ENCODE measurements at regions not wholly inside any gene's neighbourhood (a gene's known extent, or its start where the extent isn't known, plus 50 kb on each side); places are given as distances from the start of the nearest gene placed in this dataset.
"Not testable (repeated sequence)": the region's sequence is repeated elsewhere in the genome, so short reads cannot be mapped to it uniquely, and the experiment has no call there.

DNA sequence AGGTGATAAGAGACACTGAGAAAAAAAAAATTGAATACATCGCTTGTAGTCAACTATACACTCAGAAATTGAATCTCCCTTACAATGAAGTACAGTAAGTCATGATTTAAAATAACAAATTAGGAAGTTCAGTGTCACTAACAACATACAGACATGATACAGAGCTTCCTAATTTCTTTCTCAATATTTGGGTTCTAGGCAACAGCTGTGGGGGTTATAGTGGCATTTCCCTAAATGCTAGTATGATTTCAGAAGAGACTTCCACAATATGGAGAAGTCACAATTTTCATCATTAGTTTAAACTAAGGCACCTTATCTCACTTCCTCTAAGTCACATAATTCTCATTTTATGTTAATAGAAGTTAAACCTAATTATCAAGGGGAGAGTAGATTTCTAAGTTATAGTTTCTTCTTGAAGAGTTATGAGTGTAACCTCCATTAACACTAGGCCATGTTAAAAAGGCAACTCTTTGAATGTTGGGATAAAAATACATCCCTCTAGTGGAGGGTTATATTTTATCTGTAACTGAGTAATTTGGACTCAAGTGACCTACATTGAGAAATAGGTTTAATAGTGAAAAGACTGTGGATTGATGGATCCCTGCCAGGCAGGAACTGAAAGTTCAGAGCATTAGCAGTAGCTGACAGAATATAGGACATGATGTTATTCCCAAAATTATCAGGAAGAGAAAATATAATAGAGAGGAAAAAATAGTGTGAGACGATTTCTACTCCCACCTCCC, 286.0 kb upstream of the SUCLG2 start:
- DNase-seq, result no peak

DNA sequence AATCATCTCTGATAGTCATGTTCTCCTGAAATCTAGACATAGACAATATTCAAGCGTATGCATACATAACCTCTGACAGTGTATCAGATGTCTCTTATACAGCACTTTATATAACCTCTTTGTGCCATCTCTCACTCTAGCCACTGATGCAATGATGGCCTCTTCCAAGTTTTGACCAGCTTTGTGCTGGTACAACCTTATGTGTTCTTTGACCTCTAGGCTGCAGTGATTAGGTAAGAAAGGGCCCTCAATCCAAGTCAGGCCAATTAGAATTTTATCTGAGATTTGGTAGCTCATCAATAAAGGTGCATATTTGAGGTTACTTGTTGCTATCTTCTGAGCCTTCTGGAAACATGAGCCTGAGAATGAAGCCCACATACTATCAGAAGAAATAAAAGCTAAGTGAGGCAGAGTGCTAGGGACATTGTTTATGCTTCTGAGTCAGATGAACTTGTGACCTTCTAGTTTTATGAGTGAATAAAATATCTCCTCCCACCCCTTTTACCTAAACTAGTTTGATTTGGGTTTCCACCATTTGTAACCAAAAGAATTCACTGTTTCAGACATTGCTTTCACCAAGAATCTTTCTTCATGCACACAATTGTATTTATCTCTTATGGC, 283.2 kb upstream of the SUCLG2 start:
- DNase-seq, result no peak

DNA sequence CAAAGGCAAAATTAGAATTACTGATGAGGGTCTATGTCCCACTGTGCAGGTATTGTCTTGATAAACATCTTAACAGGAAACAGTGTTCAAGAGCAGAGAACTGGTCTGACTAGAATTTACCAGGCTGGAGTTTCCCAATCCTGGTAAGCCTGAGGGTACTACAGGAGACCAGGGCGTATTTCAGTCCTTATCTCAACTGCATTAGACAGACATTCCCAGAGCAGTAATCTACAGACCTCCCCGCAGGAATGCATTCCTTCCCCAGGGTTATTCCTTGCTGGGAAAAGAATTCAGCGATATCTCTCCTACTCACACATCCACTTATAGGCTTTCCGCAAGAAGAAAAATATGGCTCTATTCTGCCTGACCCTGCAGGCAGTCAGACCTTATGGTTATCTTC, 276.0 kb upstream of the SUCLG2 start:
- not testable (repeated sequence) for DNase-seq

DNA sequence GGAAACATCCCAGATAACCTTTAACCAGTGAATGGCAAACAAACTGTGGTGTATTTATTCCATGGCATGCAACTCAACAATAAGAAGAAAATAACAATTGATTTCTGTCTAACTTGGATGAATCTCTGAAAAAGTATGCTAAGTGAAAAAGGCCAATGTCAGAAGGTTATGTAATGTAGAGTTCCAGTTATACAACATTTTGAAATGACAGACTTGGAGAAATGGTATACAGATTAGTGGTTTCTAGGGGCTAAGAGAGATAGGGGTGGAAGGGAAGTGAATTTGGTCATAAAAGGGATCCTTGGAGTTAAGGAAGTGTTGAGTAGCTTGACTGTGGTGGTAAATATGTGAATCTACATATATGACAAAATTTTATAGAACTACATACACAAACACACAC, 269.4 kb upstream of the SUCLG2 start:
- DNase-seq, result no peak

DNA sequence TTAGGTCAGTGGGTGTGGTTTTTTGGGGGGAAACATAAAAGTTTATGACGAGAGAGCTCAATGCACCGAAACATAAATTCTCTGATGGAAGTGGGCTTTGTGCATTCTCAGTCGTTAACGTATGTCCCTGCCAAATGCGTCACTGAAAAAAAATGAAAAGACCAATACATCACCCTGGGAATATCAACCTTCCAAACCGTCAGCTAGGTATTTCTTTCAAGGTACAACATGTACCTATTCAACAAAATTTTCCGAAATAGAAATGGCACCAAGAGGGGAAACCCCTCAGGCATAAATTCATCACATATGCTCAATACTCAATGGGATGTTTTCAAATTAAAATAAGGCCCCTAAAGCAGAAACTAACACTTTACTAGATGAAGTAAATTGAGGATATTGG, 266.6 kb upstream of the SUCLG2 start:
- DNase-seq, result no peak

DNA sequence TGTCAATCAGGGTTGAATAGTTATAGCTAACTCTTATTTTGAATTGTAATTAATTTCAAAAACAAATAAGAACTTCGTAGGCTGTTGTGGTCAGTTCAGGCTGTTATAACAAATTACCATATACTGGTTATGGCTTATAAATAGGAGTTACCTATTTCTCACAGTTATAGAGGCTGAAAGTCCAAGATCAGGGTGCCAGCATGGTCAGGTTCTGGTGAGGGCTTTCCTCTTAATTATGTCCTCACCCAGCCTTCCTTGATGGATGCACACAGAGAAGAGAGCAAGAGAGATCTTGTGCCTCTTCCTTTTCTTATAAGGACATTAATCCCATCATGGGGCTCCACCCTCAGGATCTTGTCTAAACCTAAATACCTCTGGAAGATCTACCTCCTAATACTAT, 265.9 kb upstream of the SUCLG2 start:
- no peak for DNase-seq

DNA sequence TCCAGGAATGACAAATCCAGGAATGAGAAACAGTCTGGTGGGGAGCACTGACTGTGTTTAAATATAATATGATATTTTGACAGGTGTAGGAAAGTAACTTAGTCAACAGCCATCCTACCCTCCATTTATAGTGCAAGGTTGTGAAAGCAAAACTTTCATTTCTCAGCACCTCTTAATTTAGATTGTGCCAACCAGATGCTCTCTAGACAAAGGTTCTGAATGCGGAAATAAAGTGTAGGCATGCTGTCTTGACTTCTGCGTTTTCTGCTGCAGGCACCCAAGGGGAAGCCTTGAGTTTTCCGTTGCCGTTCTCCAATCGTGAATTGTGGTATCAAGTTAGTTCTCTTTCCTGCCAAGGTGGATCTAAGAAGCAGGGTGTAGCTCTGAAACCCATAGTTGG, 261.9 kb upstream of the SUCLG2 start:
- no peak for DNase-seq

DNA sequence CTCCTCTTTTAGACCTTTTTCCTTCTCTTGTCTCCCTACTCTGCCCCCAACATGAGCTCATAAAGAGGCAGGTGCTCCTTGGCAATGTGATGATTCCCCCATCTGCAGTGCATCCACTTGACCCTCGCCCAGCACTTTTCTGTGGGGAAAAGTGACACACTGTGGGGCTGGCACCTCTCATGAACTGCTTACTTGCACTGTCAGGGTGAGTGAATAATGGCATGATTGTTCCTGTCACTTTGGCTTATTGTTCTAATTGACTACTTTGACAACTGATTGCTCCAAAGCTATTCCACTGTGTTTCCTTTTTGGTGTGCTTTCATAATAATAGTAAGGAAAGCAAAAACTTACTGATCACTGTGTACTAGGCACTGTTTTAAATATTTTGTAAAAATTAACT, 253.3 kb upstream of the SUCLG2 start:
- no peak for DNase-seq

DNA sequence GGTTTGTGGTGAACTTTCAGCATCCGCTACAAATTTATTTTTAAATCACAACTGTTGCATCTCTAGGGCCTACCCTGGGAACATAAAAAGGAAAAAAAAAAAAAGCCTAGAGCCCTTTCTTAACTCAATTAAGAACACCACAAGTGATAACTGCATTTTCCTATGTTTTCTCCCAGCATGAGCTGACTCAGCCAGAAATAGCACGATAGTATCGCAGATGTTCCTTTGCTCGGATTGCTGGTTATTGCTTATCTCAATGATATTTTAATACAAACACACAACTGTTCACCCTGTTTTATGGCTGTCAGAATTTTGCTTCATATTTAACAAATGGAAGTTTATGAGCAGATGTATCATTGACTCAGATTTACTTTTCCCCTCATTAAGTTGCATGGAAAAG, 251.8 kb upstream of the SUCLG2 start:
- DNase-seq, result no peak

DNA sequence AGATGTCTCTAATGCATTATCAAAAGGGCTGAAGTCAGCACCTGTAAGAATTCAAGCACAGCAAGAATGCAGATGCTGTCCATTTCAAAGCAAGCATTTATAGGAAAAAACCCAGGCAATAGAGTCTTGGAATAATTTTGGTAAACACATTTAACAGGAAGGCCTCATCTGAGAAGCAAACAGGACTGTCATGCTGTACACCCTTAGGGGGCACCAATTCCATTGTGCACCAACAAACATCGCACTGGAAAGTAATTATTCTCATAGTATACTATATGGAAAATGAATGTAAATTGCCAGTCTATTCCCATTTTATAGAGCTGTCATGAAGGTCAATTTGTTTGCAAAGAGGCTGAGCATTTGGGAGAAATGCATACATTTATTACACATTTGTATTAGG, 247.3 kb upstream of the SUCLG2 start:
- no peak for DNase-seq

DNA sequence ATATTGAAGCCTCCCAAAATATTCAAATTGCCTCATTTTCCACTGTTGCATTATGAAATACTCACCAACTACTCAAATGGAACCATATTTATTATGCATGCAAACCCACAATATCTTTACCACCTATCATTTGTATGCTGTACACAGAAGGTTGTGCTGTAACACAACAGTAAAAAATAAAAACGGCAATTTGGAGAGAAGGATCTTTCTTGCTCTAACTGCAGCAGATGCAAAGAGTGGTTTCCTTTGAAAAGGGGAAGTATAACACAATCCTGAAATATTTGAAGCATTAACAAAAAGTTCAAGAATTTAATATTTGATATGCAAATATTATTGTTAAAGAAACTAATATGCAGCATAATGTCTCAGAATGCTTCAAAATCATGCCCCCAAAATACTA, 244.5 kb upstream of the SUCLG2 start:
- no peak for DNase-seq

DNA sequence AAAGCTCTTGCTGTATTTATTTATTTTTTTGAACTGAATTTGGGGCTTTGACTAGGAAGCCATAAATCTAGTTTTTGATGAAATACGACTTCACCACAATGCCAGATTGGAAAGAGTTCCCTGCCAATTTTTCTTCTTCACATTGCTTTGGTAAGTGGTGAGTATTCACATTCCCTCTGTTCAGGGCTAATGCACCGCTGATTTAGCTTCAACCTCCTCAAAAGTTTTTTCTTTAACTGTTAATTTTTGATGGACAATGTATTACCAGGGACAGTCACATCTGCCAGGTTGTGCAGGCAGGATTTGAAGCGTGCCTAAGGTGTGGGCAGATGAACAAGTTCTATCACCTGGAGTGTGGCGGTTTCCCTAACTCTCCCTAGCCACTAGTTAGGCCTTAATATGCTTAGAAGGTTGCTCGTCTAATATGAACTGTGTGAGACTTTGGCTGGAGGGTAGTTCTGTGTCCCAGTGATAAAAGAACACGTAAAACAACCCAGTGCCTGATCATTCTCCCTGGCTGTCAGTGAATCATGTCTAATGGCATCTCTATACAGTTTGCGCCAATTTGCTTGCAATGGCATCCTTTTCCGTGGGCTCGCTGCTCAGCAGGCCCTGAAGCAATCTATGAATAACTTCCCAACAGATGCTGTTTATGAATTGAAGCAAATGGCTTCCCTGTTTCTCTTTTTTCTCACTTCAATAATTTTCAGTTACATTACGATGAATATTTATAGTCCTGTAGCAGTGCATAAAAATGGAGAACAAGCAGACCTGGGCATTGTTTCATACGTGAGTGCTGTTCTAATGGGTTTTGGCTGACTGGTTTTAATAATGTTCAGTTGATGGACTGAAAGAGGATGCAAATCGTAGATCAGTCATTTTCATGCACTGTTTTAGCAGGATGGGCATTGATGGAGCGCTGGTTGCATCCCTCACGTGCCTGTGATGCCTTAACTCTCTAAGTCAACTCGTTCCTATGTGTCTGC, 243.2 kb upstream of the SUCLG2 start:
- DNase-seq, result no peak

DNA sequence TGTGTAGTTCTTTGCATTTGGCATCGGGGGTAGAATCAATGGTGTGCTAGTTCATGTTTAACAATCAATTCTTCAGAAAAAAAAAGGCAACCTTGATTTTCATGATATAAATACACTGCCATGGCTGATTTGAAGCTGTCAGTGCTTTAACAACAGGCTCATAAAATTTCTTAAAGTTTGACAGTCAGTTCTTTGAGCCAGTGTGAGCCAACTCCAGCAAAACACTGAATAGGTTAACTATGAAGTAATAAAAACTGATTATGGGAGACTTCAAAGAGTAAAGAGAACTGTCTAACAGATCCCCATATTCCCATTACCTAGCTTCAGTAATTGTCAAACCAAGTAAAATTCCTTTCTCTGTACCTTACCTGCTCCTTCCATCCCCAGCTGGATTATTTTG, 241.7 kb upstream of the SUCLG2 start:
- no peak for DNase-seq

DNA sequence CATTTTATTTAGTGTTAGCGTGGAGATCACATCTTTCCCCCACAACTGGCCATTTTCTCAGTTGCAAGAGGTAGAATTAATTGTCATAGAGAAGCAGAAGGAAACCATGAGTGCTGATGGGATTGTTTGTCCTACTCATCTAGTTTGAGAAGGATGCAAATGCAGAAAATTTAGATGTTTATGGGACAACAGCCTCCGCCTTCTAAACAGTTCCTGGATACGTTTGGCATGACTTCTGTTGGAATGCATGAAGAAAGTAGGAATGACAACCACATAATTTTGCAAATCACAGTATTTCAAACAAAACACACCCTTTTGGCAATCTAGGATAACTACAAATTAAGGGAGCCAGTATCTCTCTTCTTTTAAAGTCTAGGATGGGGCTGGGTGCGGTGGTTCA, 240.1 kb upstream of the SUCLG2 start:
- DNase-seq, result no peak

DNA sequence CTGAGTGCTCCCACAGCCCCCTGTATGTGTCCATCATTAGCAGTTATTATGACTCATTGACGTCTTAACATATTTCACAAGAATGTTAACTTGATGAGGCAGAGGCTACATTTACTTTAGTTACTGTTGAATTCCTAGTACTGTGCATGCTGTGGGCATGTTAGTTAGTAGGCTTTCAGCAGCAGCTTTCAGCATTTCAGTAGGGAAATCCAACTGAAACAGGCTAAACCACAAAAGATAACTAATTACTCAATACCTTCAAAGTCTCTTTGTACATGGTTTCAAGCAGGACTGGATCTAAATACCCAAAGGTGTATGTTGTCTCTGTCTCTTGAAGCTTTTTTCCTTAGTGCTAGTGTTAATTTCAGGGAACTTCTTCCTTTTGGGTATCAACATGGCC, 229.9 kb upstream of the SUCLG2 start:
- DNase-seq, result no peak

DNA sequence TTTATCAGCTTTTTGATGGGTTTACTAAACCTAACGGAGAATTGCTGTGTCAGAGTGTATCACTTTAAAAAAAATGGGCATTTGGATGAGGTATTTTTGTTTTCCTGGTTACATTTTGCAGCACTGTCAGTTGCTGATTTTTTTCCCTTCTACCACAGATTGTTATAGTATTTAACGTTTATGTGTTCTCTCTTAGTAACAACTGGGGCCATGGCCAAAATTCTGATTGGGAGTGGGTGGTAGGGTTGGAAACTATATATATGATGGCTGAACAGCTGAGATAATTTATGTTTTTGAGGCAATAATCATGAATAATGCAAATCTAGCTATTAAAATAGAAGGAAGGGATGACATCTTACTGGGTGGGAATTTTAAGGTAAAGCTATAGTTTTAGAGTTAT, 229.4 kb upstream of the SUCLG2 start:
- no peak for DNase-seq

DNA sequence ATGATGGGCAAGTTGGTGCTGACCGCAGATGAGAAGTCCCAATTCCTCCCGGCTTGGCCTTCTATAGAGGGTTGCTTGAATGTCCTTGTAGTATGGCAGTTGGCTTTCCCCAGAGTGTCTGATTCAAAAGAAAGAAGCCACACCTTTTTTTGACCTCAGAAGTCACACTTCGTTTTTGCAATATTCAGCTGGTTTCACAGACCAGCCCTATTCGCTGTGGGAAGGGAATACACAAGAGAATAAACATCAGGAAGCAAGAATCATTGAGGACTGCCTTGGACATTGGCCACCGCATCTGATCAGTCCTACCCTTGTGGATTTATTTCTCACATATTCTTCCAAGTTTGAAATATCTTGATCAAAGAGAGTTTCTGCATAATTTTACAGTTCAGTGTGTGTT, 228.6 kb upstream of the SUCLG2 start:
- DNase-seq, result no peak

DNA sequence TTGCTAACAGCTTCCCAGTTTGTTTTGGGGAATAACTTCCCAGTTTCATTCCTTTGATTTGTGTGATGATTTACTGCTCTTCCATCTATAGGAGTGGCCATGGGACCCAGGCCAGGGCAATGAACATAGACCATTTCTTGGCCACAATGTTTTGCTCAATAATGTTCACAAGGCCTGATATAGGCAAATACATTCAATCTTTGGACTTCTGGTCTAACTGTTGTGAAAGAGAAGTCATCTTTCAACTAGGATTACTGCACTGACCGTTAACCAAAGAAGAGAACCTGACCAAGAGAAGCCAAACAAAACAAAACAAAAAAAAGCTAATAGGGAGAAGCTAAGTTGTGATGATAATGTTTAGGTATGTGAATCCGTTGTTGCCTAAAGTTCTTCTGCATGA, 221.8 kb upstream of the SUCLG2 start:
- DNase-seq, result no peak

DNA sequence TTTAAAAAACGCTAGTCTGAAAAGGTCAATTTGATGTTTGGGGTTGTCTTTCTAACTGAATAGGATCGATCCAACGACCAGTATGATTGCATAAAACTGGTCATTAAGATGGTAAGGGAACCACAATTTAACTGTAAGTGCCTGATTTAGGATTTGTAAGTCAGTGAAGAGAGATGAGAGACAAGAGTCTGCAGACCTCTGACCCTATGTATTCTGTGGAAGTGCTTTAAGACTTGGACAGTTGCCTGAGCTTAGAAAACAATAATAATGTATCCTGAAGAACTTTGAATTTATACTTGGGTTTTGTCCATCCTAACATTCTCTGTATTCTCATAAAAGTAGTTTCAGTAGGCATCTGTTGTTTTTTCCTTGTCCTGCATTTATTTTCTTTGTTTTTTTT, 221.4 kb upstream of the SUCLG2 start:
- no peak for DNase-seq

DNA sequence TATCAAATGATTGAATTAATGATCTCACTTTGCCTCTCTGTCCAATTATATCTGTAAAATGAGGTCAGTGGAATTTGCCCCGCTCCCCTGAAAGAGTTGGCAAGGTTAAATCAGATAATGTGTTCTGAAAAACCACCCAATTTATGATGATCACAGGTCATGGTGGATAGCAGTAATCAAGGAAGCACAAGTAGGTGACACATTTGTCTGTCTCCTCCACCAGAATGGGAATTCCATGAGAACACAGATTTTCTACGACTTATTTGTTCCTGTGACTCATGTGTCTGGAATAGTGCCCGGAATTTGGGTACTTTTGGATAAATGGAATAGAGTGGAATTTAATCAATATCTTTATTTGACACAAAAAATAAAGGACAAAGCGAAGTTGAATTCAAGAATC, 220.9 kb upstream of the SUCLG2 start:
- DNase-seq, result no peak

DNA sequence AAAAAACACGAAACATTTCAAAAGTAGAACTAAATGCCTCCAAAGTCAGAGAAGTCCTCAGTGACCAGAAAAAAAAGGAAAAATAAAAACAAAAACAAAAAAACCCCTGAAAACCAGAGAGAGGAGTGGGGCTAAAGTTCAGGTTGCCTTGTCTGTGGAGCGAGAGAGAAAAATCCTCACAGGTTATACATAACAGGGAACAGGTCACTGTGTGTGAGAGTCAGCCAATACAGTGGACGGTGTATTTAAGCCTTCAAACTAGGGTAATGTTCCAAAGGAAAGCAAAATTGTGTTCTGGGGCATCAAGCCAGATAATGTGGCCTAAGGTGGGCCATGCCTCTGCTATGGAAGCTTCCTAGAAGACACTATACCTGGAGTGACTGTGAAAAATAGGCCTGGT, 216.1 kb upstream of the SUCLG2 start:
- DNase-seq, result no peak

DNA sequence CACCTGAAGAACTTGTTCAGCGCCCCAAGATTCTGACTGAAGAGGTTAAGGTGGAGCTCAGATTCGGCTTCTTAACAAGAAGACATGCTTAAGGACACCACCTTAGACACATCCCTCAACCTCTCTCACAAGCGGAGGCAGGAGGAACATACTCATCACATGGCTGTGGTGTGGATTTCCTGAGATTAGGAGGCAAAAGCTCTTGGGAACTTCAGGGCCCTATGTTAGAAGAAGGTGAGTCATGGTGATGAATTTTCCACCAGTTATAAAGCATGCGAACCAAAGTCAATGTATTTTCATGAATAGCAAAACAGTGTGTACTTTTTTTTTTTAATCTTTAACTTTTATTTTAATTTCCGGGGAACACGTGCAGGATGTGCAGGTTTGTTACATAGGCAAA, 212.2 kb upstream of the SUCLG2 start:
- no peak for DNase-seq

DNA sequence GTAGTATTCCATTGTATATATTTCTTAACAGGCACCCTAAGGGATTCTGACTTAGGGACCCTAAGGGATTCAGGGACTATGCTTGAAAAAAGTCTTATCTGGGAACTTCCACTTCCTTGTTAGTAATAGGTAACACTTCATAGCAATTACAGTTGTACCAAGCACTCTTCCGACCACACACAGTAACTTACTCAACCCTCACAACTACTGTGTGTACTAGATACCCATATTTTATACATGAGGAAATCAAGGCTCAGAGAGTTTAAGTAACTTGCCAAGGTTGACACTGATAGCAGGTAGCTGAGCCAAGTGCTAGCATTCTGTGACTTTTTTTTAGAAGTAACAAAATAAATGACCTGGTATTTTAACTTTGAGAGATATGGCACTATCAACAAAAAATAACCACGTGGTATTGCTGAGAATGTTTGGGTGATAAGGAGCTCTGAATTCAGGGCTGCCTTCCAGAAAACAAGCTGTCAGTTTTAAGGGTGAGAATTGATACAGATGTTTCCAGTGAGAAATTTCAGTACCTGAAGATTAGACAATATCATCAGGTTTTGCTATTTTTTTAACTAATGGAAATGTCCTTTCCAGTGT, 210.3 kb upstream of the SUCLG2 start:
- no peak for DNase-seq

DNA sequence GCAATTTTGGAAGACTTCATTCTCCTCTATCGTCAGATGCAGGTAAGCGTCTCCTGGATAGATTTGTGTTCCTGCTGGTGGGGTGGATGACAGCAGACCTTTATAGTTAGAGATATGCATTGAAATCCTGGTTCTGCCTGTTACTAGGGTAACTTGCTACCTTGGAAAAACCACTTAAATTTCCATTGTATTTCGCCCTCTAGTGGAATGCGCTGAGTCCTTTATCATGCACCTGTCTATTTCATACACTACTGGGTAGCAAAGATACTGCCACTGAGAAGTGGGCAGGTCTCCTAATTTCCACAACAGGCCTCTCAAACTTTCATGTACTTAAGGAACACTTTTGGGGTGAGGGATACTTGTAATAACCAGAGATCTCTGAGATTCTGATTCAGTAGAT, 209.5 kb upstream of the SUCLG2 start:
- no peak for DNase-seq
